H1 (cell line): ENCODE measurements at regions not wholly inside any gene's neighbourhood (a gene's known extent, or its start where the extent isn't known, plus 50 kb on each side); places are given as distances from the start of the nearest gene placed in this dataset.

Experiments
- POLR2A ChIP-seq, 2 experiments: IDR thresholded peaks; 1 replicate in 1 of 2; 2 replicates in 1 of 2; pipeline ENCODE4 v1.6.1; 2011; ENCODE audit warnings: low read depth in 2 of 2, low read length in 2 of 2, mild to moderate bottlenecking in 2 of 2; ENCODE audit errors: control extremely low read depth in 1 of 2
- SUZ12 ChIP-seq: fragments of 200-600 bp; sonication (generic); IDR thresholded peaks from 2 replicates; pipeline ENCODE4 v1.6.1; 2012; ENCODE audit warnings: mild to moderate bottlenecking, inconsistent platforms, low read length, moderate library complexity, mixed read lengths

DNA sequence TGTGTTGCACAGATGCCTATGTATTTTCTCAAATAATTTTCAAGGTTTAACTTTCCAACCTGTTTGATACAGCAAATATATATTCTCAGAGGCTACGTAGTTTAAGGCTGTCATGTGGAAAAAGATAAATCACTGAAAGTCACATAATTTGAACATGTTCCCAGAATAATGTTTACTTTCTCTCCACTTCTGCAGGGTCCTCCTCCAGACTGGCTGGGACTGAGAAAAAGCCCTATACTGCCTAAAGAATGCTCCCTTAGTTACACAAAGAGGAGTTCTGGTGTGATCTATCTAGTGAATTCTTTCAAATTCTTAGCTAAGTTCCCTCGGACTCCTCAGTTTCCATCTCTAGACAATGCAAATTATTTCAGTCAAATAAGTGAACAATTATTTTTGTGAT lies 411.0 kb downstream of the C6orf118 start:
- no peak for TF ChIP-seq POLR2A (IDR thresholded peaks at IDR 0.05; ENCODE audit: control extremely low read depth in 1 of 2, low read depth in 2 of 2, low read length in 2 of 2)
- no peak for TF ChIP-seq SUZ12
